SK-N-SH treated with all-trans-retinoic acid at 6 μM for 48 hours (cell line): ENCODE measurements at regions not wholly inside any gene's neighbourhood (a gene's known extent, or its start where the extent isn't known, plus 50 kb on each side); places are given as distances from the start of the nearest gene placed in this dataset.
A peak's percentile ranks its signal among the peaks of the same experiment; 100 is the strongest.

Source experiments
- ATAC-seq: fragments of 200-7000 bp; cut with Tn5 transposase; 3 replicates; pipeline ENCODE4 v1.9.1; 2020; ENCODE audit warnings: mild to moderate bottlenecking, moderate library complexity
- ARNTL ChIP-seq: fragments of 450-650 bp; formaldehyde crosslinking; IDR thresholded peaks from 2 replicates; pipeline ENCODE4 v1.5.0; 2020; ENCODE audit warnings: low read depth, mild to moderate bottlenecking, moderate library complexity, borderline replicate concordance
- BACH2 ChIP-seq: fragments of 250-450 bp; sonication (Bioruptor Pico); IDR thresholded peaks from 2 replicates; pipeline ENCODE4 v1.9.0; 2021; ENCODE audit warnings: mild to moderate bottlenecking, borderline replicate concordance
- CSDC2 ChIP-seq: fragments of 250-450 bp; sonication (Bioruptor Pico); IDR thresholded peaks from 2 replicates; pipeline ENCODE4 v1.5.0; 2020; ENCODE audit warnings: mild to moderate bottlenecking, moderate library complexity
- ESRRG ChIP-seq: fragments of 250-450 bp; sonication (Bioruptor Pico); IDR thresholded peaks from 2 replicates; pipeline ENCODE4 v1.6.1; 2021; ENCODE audit warnings: mild to moderate bottlenecking
- GLIS3 ChIP-seq: fragments of 250-450 bp; sonication (Bioruptor Pico); IDR thresholded peaks from 2 replicates; pipeline ENCODE4 v1.5.0; 2020; ENCODE audit warnings: mild to moderate bottlenecking, moderate library complexity
- ISL1 ChIP-seq: fragments of 250-450 bp; sonication (Bioruptor Pico); IDR thresholded peaks from 2 replicates; pipeline ENCODE4 v2.1.2; 2022; ENCODE audit warnings: mild to moderate bottlenecking, moderate library complexity
- OSR1 ChIP-seq: fragments of 250-450 bp; sonication (Bioruptor Pico); IDR thresholded peaks from 2 replicates; pipeline ENCODE4 v1.8.0; 2022; ENCODE audit warnings: moderate library complexity, mild to moderate bottlenecking, inconsistent platforms
- PPARA ChIP-seq: fragments of 250-450 bp; sonication (Bioruptor Pico); IDR thresholded peaks from 2 replicates; pipeline ENCODE4 v1.5.0; 2020; ENCODE audit warnings: mild to moderate bottlenecking, borderline replicate concordance
- RARB ChIP-seq: fragments of 250-450 bp; sonication (Bioruptor Pico); IDR thresholded peaks from 2 replicates; pipeline ENCODE4 v1.8.0; 2021; ENCODE audit warnings: mild to moderate bottlenecking, moderate library complexity
- TCF4 ChIP-seq: fragments of 250-450 bp; sonication (Bioruptor Pico); IDR thresholded peaks from 2 replicates; pipeline ENCODE4 v1.8.0; 2021; ENCODE audit warnings: mild to moderate bottlenecking, moderate library complexity, borderline replicate concordance
- TOX ChIP-seq: fragments of 250-450 bp; sonication (Bioruptor Pico); IDR thresholded peaks from 2 replicates; pipeline ENCODE4 v1.8.0; 2021; ENCODE audit warnings: mild to moderate bottlenecking, moderate library complexity, borderline replicate concordance
- ZC3H10 ChIP-seq: fragments of 250-450 bp; sonication (Bioruptor Pico); IDR thresholded peaks from 2 replicates; pipeline ENCODE4 v1.5.1; 2021; ENCODE audit warnings: mild to moderate bottlenecking, moderate library complexity
- ZFP3 ChIP-seq: fragments of 250-450 bp; sonication (Bioruptor Pico); IDR thresholded peaks from 2 replicates; pipeline ENCODE4 v1.5.0; 2020; ENCODE audit warnings: mild to moderate bottlenecking, moderate library complexity
- ZFP30 ChIP-seq: fragments of 450-650 bp; formaldehyde crosslinking; IDR thresholded peaks from 2 replicates; pipeline ENCODE4 v1.5.0; 2022; ENCODE audit warnings: mild to moderate bottlenecking, moderate library complexity
- ZNF565 ChIP-seq: fragments of 450-650 bp; formaldehyde crosslinking; conservative IDR thresholded peaks from 2 replicates; pipeline ENCODE4 v1.5.0; 2020; ENCODE audit warnings: low read depth, mild to moderate bottlenecking, moderate library complexity
- ZNF70 ChIP-seq: fragments of 450-650 bp; formaldehyde crosslinking; IDR thresholded peaks from 2 replicates; pipeline ENCODE4 v1.5.0; 2020; ENCODE audit warnings: mild to moderate bottlenecking, moderate library complexity
- ZNF8 ChIP-seq: fragments of 450-650 bp; formaldehyde crosslinking; IDR thresholded peaks from 2 replicates; pipeline ENCODE4 v1.5.0; 2020; ENCODE audit warnings: mild to moderate bottlenecking, moderate library complexity
- TF ChIP-seq, protein P1 (sequence below): fragments of 250-450 bp; sonication (Bioruptor Pico); IDR thresholded peaks from 2 replicates; pipeline ENCODE4 v1.5.1; 2021; ENCODE audit warnings: mild to moderate bottlenecking, moderate library complexity
- TF ChIP-seq, protein P2 (sequence below): fragments of 250-450 bp; sonication (Bioruptor Pico); IDR thresholded peaks from 2 replicates; pipeline ENCODE4 v1.5.0; 2020; ENCODE audit warnings: mild to moderate bottlenecking, moderate library complexity
- TF ChIP-seq, protein P3 (sequence below): fragments of 250-450 bp; sonication (Bioruptor Pico); IDR thresholded peaks from 2 replicates; pipeline ENCODE4 v1.5.1; 2020; ENCODE audit warnings: low read depth, mild to moderate bottlenecking, moderate library complexity

DNA sequence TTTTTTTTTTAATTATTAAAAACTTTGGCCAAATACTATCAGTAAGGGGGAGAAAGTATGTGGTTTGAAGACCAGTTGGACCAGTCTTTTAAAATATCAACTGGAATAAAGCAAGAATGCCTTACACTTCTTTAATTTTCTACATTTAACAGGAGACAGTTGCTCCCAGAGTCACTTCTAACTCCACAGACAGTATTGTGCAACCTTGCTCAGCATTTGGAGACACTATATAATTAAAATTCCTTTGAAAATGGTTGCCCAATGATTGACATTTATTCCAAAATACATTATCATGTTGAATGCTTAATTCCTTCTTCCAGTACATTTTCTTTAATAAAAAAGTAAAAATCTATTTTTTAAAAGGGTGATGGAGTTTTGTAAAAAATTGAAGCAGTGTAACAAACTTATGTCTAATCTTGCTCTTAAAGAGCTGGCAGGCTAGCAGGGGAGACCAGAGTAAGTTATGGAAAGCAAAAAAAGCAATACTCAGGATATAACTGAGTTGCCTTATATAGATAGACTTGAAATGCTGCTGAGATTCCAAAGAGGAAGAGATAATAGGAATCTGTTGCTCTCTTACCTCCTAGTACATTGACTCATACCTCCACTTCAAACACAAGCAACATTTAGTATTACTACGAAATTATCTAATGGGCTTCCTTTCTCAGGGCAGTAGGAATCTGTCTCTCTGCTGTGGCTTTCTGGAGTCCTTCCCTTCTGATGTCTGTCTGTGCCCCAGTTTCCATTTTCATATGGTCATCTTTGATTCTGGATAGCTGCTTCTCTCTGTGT is 69.7 kb upstream of the RGL1 start:
- TF ChIP-seq, protein P1, sequence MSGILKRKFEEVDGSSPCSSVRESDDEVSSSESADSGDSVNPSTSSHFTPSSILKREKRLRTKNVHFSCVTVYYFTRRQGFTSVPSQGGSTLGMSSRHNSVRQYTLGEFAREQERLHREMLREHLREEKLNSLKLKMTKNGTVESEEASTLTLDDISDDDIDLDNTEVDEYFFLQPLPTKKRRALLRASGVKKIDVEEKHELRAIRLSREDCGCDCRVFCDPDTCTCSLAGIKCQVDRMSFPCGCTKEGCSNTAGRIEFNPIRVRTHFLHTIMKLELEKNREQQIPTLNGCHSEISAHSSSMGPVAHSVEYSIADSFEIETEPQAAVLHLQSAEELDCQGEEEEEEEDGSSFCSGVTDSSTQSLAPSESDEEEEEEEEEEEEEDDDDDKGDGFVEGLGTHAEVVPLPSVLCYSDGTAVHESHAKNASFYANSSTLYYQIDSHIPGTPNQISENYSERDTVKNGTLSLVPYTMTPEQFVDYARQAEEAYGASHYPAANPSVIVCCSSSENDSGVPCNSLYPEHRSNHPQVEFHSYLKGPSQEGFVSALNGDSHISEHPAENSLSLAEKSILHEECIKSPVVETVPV: no peak
- TF ChIP-seq ISL1 (CRISPR knock-in tag): 0 out of 2 replicates have a peak, but pooled peaks have one; percentile 12
- ATAC-seq: 0 out of 3 replicates have a peak, but pooled peaks have one; percentile 18

DNA sequence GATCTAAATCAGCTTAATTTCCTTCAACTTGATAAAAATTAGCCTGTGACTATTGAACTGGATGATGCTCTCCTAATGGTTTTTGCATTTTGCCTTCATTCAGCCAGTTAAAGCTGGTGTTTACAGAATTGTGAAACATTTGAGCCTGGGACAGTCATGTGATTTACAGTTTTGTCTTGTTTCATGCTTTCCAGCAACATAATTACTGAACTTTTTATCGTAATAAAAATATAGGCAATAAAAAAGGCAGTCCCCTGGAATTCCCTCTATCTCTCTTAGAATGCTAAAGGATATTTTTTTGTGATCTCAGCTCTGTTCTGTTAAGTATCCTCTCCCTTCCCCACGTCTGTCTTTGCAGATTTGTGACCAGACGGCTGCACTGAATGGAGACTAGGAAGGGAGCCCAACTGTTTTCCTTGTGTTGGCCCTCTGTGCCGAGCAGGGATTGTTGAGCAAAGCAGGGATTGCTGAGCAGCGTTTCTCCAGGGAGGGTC is 70.3 kb upstream of the RGL1 start:
- no peak for ATAC-seq

DNA sequence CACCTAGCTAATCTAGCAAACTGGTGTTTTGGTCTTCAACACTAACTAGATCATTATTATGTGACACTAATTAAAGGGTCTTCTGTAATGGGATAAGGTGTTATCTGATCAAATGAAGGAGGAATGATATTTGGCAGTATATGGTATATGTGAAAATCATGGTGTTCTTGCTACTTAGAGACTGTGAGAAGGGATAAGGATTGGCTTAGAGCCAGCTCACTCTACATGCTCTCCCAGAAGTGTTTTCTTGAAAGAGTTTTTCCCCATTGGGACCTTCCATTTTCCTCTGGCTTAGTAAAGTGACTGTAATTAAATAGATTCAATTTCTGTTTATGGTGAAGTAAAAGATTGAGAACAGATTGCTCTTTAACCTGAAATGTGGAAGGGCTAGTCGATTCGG is 71.2 kb upstream of the RGL1 start:
- TF ChIP-seq PPARA (CRISPR knock-in tag) (no peak), ZC3H10 (CRISPR knock-in tag) (no peak), OSR1 (CRISPR knock-in tag) (no peak), TCF4 (CRISPR knock-in tag) (no peak), BACH2 (no peak), ZFP3 (CRISPR knock-in tag) (no peak), ZFP30 (no peak)
- TF ChIP-seq, protein P2, sequence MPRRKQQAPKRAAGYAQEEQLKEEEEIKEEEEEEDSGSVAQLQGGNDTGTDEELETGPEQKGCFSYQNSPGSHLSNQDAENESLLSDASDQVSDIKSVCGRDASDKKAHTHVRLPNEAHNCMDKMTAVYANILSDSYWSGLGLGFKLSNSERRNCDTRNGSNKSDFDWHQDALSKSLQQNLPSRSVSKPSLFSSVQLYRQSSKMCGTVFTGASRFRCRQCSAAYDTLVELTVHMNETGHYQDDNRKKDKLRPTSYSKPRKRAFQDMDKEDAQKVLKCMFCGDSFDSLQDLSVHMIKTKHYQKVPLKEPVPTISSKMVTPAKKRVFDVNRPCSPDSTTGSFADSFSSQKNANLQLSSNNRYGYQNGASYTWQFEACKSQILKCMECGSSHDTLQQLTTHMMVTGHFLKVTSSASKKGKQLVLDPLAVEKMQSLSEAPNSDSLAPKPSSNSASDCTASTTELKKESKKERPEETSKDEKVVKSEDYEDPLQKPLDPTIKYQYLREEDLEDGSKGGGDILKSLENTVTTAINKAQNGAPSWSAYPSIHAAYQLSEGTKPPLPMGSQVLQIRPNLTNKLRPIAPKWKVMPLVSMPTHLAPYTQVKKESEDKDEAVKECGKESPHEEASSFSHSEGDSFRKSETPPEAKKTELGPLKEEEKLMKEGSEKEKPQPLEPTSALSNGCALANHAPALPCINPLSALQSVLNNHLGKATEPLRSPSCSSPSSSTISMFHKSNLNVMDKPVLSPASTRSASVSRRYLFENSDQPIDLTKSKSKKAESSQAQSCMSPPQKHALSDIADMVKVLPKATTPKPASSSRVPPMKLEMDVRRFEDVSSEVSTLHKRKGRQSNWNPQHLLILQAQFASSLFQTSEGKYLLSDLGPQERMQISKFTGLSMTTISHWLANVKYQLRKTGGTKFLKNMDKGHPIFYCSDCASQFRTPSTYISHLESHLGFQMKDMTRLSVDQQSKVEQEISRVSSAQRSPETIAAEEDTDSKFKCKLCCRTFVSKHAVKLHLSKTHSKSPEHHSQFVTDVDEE: no peak

More for the DNA sequence above, 70.3 kb upstream of the RGL1 start:
- TF ChIP-seq ZC3H10 (CRISPR knock-in tag): no peak
- TF ChIP-seq ISL1 (CRISPR knock-in tag): peak; percentile 23

DNA sequence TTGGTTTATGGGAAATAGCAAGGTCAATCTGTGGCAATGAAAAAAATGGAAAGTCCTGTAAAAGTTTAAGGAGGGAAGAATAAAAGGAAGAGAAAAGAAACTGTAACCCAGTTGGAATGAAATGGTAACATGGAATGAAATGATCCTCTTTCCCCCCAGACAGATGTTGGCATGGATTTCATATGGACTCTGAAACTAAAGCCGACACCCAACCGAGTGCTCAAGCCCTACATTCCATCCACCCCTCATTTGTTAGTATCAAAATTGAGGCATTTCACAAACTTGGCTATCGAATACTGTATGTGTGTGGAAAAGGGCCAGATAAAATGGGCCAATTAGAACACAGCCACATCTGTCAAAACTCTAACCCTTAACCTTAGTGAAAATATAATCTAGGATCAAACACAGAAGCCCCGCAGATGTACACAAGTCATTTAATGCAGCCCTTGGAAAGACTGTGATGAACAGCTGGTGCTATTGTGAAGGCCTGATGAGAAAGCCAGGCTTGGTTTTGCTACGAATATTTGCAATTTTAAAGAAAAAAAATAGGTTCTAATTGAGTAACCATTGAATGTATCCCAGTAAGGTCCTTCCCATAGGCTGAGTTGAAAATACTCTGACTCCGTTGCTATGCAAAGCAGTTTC is 72.6 kb upstream of the RGL1 start:
- no peak for ATAC-seq
- TF ChIP-seq TCF4 (CRISPR knock-in tag): no peak
- TF ChIP-seq ARNTL (CRISPR knock-in tag): no peak
- no peak for TF ChIP-seq TOX (CRISPR knock-in tag)
- TF ChIP-seq ESRRG (CRISPR knock-in tag): no peak
- TF ChIP-seq PPARA (CRISPR knock-in tag): no peak
- TF ChIP-seq, protein P1: no peak
- TF ChIP-seq OSR1 (CRISPR knock-in tag): no peak
- TF ChIP-seq, protein P3, sequence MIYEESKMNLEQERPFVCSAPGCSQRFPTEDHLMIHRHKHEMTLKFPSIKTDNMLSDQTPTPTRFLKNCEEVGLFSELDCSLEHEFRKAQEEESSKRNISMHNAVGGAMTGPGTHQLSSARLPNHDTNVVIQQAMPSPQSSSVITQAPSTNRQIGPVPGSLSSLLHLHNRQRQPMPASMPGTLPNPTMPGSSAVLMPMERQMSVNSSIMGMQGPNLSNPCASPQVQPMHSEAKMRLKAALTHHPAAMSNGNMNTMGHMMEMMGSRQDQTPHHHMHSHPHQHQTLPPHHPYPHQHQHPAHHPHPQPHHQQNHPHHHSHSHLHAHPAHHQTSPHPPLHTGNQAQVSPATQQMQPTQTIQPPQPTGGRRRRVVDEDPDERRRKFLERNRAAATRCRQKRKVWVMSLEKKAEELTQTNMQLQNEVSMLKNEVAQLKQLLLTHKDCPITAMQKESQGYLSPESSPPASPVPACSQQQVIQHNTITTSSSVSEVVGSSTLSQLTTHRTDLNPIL (CRISPR knock-in tag): no peak
- TF ChIP-seq ZNF8 (CRISPR knock-in tag): no peak
- TF ChIP-seq BACH2: no peak
- no peak for TF ChIP-seq ZNF565 (CRISPR knock-in tag)
- no peak for TF ChIP-seq GLIS3 (CRISPR knock-in tag)
- no peak for TF ChIP-seq ISL1 (CRISPR knock-in tag)
- no peak for TF ChIP-seq ZFP30
- no peak for TF ChIP-seq ZFP3 (CRISPR knock-in tag)
- TF ChIP-seq CSDC2 (CRISPR knock-in tag): no peak
- TF ChIP-seq ZNF70 (CRISPR knock-in tag): no peak
- TF ChIP-seq RARB: no peak

More for the DNA sequence above, 71.2 kb upstream of the RGL1 start:
- ATAC-seq: no peak
